HCT116 (cell line): ENCODE measurements at regions not wholly inside any gene's neighbourhood (a gene's known extent, or its start where the extent isn't known, plus 50 kb on each side); places are given as distances from the start of the nearest gene placed in this dataset.

Experiments used
- CBX3 ChIP-seq: IDR thresholded peaks from 2 replicates; pipeline ENCODE4 v1.6.1; 2012; ENCODE audit warnings: low read depth
- CTCF ChIP-seq, 3 experiments: fragments of 200-600 bp in 1 of 3; sonication (generic) in 1 of 3; IDR thresholded peaks in 2 of 3; conservative IDR thresholded peaks in 1 of 3; 2 replicates each; pipeline ENCODE4 v1.5.1; 2012 to 2017; ENCODE audit warnings: low read depth in 2 of 3, low read length in 2 of 3, antibody characterized with exemption in 1 of 3, borderline replicate concordance in 1 of 3, control low read depth in 1 of 3, mild to moderate bottlenecking in 1 of 3, mixed read lengths in 1 of 3, mixed run types in 1 of 3, moderate library complexity in 1 of 3; ENCODE audit not compliant: insufficient read depth in 1 of 3
- MAX ChIP-seq: IDR thresholded peaks from 2 replicates; pipeline ENCODE4 v1.6.1; 2012
- TF ChIP-seq, protein P1 (sequence below): IDR thresholded peaks from 2 replicates; pipeline ENCODE4 v1.6.1; 2012

DNA sequence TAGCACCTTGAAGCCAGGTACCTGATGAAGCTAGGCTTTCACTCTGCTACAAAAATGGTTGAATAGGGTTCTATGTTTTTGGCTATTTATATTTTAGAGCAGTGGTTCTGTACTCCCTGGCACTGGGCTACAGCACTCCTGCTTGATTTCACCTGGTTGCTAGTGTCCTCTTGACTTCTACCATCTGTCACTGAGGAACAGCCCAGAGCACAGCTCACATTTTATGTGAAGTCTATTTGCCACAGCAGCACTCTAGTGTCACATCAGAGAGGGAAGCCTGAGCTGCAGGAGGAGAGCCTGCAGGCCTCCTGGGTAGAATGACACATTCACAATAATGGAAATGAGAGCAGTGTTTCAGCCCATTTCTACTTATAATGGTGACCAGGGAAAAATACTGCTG, 184.2 kb downstream of the ZNF486 start:
- TF ChIP-seq CTCF (IDR thresholded peaks at IDR 0.05 in 2 of 3, conservative IDR thresholded peaks at IDR 0.05 in 1 of 3; ENCODE audit: borderline replicate concordance in 1 of 3, insufficient read depth in 1 of 3, low read depth in 2 of 3, low read length in 2 of 3): no peak
- no peak for TF ChIP-seq MAX
- TF ChIP-seq, protein P1, sequence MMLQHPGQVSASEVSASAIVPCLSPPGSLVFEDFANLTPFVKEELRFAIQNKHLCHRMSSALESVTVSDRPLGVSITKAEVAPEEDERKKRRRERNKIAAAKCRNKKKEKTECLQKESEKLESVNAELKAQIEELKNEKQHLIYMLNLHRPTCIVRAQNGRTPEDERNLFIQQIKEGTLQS: no peak
- TF ChIP-seq CBX3: no peak
